ENCODE measurements at regions not wholly inside any gene's neighbourhood (a gene's known extent, or its start where the extent isn't known, plus 50 kb on each side); places are given as distances from the start of the nearest gene placed in this dataset.

DNA sequence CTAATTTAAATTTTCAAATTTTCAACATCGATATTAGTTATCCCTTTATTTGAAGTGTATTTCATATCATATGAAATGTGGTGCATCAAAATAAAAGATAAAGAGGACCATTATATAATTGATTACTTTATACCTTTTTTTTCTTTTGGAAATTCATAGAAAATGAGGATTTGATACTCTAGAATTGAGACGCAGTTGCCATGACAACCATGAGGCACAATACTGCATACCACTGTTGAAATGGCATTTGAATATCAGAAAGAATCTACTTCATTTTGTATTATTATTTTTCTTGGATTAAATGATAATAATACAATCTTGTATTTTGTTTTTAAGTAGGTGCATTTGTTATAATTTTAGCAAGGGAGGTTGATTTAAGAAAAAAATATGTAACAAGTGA is 323.1 kb downstream of the PCDH18 start:
- ATAC-seq (no peak), DNase-seq (no peak)
- H3K27ac Mint-ChIP-seq = no peak overlapping the region
- WGBS (ENCODE audit: insufficient coverage) = no CpG with 5 or more reads among the region's 2 CpGs
- Histone ChIP-seq H3K36me3 (ENCODE audit: control insufficient read depth, insufficient read depth, low read length) (no peaks in the 10 kb centered on the region), H3K9me3 (ENCODE audit: control insufficient read depth, insufficient read depth, low read length) (no peaks in the 10 kb centered on the region), H3K4me1 (ENCODE audit: control insufficient read depth, insufficient read depth, low read length) (no peaks in the 10 kb centered on the region), H3K27me3 (ENCODE audit: control insufficient read depth, insufficient read depth, low read length) (no peaks in the 10 kb centered on the region), H3K27ac (ENCODE audit: low read length) (no peak overlapping the region), H3K4me3 (ENCODE audit: low read length) (no peak overlapping the region)
- peaks cover 16 to 17% of the 10 kb centered on the region in 2 donors for H3K9me3 Mint-ChIP-seq
- H3K4me3 Mint-ChIP-seq = no peak overlapping the region
- intact Hi-C loops (cut with micrococcal nuclease) = no loop called here
- no peaks in the 10 kb centered on the region for H3K27me3 Mint-ChIP-seq (ENCODE audit: low read depth in 2 of 2)
- no peaks in the 10 kb centered on the region for H3K36me3 Mint-ChIP-seq
- no peaks in the 10 kb centered on the region for H3K4me1 Mint-ChIP-seq
- TF ChIP-seq, protein P1, sequence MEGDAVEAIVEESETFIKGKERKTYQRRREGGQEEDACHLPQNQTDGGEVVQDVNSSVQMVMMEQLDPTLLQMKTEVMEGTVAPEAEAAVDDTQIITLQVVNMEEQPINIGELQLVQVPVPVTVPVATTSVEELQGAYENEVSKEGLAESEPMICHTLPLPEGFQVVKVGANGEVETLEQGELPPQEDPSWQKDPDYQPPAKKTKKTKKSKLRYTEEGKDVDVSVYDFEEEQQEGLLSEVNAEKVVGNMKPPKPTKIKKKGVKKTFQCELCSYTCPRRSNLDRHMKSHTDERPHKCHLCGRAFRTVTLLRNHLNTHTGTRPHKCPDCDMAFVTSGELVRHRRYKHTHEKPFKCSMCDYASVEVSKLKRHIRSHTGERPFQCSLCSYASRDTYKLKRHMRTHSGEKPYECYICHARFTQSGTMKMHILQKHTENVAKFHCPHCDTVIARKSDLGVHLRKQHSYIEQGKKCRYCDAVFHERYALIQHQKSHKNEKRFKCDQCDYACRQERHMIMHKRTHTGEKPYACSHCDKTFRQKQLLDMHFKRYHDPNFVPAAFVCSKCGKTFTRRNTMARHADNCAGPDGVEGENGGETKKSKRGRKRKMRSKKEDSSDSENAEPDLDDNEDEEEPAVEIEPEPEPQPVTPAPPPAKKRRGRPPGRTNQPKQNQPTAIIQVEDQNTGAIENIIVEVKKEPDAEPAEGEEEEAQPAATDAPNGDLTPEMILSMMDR (IDR thresholded peaks at IDR 0.05) = no peak

DNA sequence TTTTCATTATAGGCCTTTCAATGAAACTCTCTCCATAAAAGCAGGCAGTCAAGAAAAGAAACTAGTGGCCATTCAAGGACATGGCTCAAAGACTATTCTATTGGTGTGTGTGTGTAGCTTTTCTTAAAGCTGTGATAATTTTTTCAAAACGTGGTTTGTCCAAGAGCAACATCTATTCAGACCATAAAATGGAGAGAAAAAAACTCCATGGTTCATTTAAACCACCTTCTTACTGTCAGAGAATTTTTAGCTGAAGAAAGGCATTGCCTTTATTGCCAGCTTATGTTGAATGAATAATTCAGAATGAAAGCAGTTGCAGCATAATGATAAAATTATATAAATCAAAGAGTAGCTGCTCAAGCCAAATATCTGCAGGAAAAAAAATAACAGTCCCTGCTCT is 325.5 kb downstream of the PCDH18 start:
- H3K4me3 Mint-ChIP-seq = no peak overlapping the region
- no peaks in the 10 kb centered on the region for H3K27me3 ChIP-seq (ENCODE audit: control insufficient read depth, insufficient read depth, low read length)
- H3K27ac Mint-ChIP-seq = no peak overlapping the region
- no peaks in the 10 kb centered on the region for H3K27me3 Mint-ChIP-seq (ENCODE audit: low read depth in 2 of 2)
- no peak overlapping the region for H3K27ac ChIP-seq (ENCODE audit: low read length)
- no peaks in the 10 kb centered on the region for H3K4me1 ChIP-seq (ENCODE audit: control insufficient read depth, insufficient read depth, low read length)
- no CpG with 5 or more reads among the region's 1 CpG for WGBS (ENCODE audit: insufficient coverage)
- H3K36me3 Mint-ChIP-seq = no peaks in the 10 kb centered on the region
- TF ChIP-seq, protein P1 (IDR thresholded peaks at IDR 0.05) = no peak
- intact Hi-C loops (cut with micrococcal nuclease) = no loop called here
- DNase-seq (no peak), ATAC-seq (no peak)
- no peaks in the 10 kb centered on the region for H3K9me3 ChIP-seq (ENCODE audit: control insufficient read depth, insufficient read depth, low read length)
- no peak overlapping the region for H3K4me3 ChIP-seq (ENCODE audit: low read length)
- H3K36me3 ChIP-seq (ENCODE audit: control insufficient read depth, insufficient read depth, low read length) = no peaks in the 10 kb centered on the region
- peaks cover 8 to 9% of the 10 kb centered on the region in 2 donors for H3K9me3 Mint-ChIP-seq
- no peaks in the 10 kb centered on the region for H3K4me1 Mint-ChIP-seq

DNA sequence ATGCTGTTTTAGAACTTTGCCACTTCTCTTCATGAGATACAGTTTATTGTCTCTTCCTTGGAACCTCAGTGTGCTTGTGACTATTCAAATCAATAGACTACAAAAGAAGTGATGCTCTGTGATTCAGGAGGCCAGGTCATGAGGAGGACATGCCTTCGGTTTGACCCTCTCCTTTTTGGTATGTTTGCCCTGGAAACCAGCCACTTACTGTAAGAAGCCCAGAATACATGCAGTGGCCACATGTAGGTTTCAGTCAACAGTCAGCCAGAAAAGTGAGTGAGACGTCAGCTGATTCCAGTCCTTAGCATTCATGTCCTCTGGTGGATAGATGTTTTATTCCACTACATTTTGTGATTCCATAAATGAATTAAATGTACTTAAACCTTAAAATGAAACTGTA is 328.7 kb downstream of the PCDH18 start:
- TF ChIP-seq, protein P1 (IDR thresholded peaks at IDR 0.05) = no peak
- H3K9me3 ChIP-seq (ENCODE audit: control insufficient read depth, insufficient read depth, low read length) = no peaks in the 10 kb centered on the region
- H3K4me1 ChIP-seq (ENCODE audit: control insufficient read depth, insufficient read depth, low read length) = no peaks in the 10 kb centered on the region
- H3K27ac ChIP-seq (ENCODE audit: low read length) = no peak overlapping the region
- DNase-seq (no peak), ATAC-seq (no peak)
- Mint-ChIP-seq H3K36me3 (no peaks in the 10 kb centered on the region), H3K27me3 (ENCODE audit: low read depth in 2 of 2) (no peaks in the 10 kb centered on the region), H3K4me3 (no peak overlapping the region), H3K9me3 (peaks cover 2 to 3% of the 10 kb centered on the region in 2 donors), H3K4me1 (no peaks in the 10 kb centered on the region), H3K27ac (no peak overlapping the region)
- intact Hi-C loops (cut with micrococcal nuclease) = no loop called here
- WGBS (ENCODE audit: insufficient coverage) = 68% methylated on average over 1 of the region's 2 CpGs
- H3K36me3 ChIP-seq (ENCODE audit: control insufficient read depth, insufficient read depth, low read length) = no peaks in the 10 kb centered on the region
- no peaks in the 10 kb centered on the region for H3K27me3 ChIP-seq (ENCODE audit: control insufficient read depth, insufficient read depth, low read length)
- H3K4me3 ChIP-seq (ENCODE audit: low read length) = no peak overlapping the region

DNA sequence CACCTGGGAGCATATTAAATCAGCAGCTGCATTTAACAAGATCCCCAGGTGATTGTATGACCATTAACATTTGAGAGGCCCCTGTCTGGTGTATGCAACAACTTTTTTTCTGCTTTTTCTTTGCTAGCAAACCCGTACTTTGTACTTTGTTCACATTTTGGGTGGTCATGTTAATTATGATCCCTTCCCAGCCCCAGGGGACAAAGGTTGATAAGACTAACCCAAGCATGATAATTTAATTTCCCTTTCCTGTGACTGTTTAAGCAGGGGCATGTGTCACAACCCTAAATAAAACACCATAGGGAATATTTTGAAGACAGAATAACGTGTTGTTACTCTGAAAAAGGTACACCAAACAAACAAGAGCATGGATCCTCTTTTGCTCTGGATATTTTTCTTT is 332.0 kb downstream of the PCDH18 start:
- 43% methylated on average over 1 of the region's 2 CpGs for WGBS (ENCODE audit: insufficient coverage)
- no peaks in the 10 kb centered on the region for H3K4me1 Mint-ChIP-seq
- no peaks in the 10 kb centered on the region for H3K4me1 ChIP-seq (ENCODE audit: control insufficient read depth, insufficient read depth, low read length)
- DNase-seq = no peak
- TF ChIP-seq, protein P1 (IDR thresholded peaks at IDR 0.05) = no peak
- H3K36me3 ChIP-seq (ENCODE audit: control insufficient read depth, insufficient read depth, low read length) = no peaks in the 10 kb centered on the region
- no peak overlapping the region for H3K4me3 ChIP-seq (ENCODE audit: low read length)
- no peak overlapping the region for H3K27ac ChIP-seq (ENCODE audit: low read length)
- no peaks in the 10 kb centered on the region for H3K9me3 ChIP-seq (ENCODE audit: control insufficient read depth, insufficient read depth, low read length)
- no peaks in the 10 kb centered on the region for H3K27me3 Mint-ChIP-seq (ENCODE audit: low read depth in 2 of 2)
- no peaks in the 10 kb centered on the region for H3K36me3 Mint-ChIP-seq
- no peaks in the 10 kb centered on the region for H3K27me3 ChIP-seq (ENCODE audit: control insufficient read depth, insufficient read depth, low read length)
- intact Hi-C loops (cut with micrococcal nuclease) = no loop called here
- no peak for ATAC-seq
- no peak overlapping the region for H3K27ac Mint-ChIP-seq
- H3K4me3 Mint-ChIP-seq = no peak overlapping the region
- peaks cover 2 to 3% of the 10 kb centered on the region in 2 donors for H3K9me3 Mint-ChIP-seq

Measured in natural killer cell (primary cell).